Thyroid gland (tissue), 4 donors: ENCODE measurements at regions not wholly inside any gene's neighbourhood (a gene's known extent, or its start where the extent isn't known, plus 50 kb on each side); places are given as distances from the start of the nearest gene placed in this dataset.

ENCODE experiments used
- CTCF ChIP-seq, 6 experiments: fragments of 200-600 bp in 3 of 6; fragments of 450-650 bp in 3 of 6; sonication (generic) in 3 of 6; IDR thresholded peaks; one replicate each; pipeline ENCODE4 v1.5.1; 2016 to 2019; ENCODE audit warnings: antibody characterized with exemption in 6 of 6, mild to moderate bottlenecking in 2 of 6, inconsistent platforms in 1 of 6, moderate library complexity in 1 of 6
- POLR2A ChIP-seq, 2 donors: fragments of 450-650 bp; IDR thresholded peaks; one replicate each; pipeline ENCODE4 v1.6.1; 2017; ENCODE audit warnings: antibody characterized with exemption in 2 of 2, mild to moderate bottlenecking in 2 of 2, moderate library complexity in 1 of 2

DNA sequence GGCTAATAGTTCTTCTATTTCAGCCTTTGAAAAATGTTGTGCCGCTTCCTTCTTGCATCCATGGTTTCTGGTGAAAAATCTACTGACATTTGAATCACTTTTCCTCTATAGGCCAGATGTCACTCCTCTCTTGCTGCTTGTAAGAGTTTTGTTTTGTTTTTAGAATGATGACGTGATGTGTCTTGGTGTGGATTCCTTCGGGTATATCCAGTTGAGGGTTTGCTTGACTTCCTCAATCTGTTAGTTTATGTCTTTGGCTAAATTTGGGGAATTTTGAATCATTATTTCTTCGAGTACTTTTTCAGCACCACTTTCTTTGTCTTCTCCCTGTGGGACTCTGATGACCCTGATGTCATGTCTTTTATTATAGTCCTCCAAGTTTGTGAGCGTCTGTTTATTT, 175.5 kb downstream of the MYLK4 start:
- TF ChIP-seq CTCF (IDR thresholded peaks at IDR 0.05) (no peak), POLR2A (IDR thresholded peaks at IDR 0.05) (no peak)
